Large intestine (tissue), 3 donors: ENCODE measurements at regions not wholly inside any gene's neighbourhood (a gene's known extent, or its start where the extent isn't known, plus 50 kb on each side); places are given as distances from the start of the nearest gene placed in this dataset.
A peak's percentile ranks its signal among the peaks of the same experiment; 100 is the strongest.

ENCODE experiments used
- DNase-seq, 2 donors: peaks; one replicate each; pipeline versions ENCODE4 v3.0.0 to v3.0.0-alpha.2; 2013
- H3K27ac ChIP-seq: one replicate; pipeline ENCODE4 v1.5.1; 2013; ENCODE audit warnings: low read length
- H3K27me3 ChIP-seq: 2 replicates; pipeline ENCODE4 v1.6.1; 2013; ENCODE audit warnings: low read length; ENCODE audit not compliant: control insufficient read depth, insufficient read depth
- H3K36me3 ChIP-seq: 2 replicates; pipeline ENCODE4 v1.6.1; 2013; ENCODE audit warnings: low read length; ENCODE audit not compliant: control insufficient read depth, insufficient read depth
- H3K4me1 ChIP-seq: one replicate; pipeline ENCODE4 v1.6.1; 2013; ENCODE audit warnings: low read length; ENCODE audit not compliant: control insufficient read depth, insufficient read depth
- H3K4me3 ChIP-seq: one replicate; pipeline ENCODE4 v1.5.1; 2013; ENCODE audit warnings: low read length
- H3K9me3 ChIP-seq: one replicate; pipeline ENCODE4 v1.6.1; 2013; ENCODE audit warnings: mild to moderate bottlenecking, low read depth, low read length, moderate library complexity; ENCODE audit not compliant: control insufficient read depth
- WGBS: methylation state at CpG from one replicate; pipeline ENCODE4 v1.1.5; 2013; ENCODE audit warnings: low lambda C conversion rate; ENCODE audit not compliant: insufficient coverage; 5-methylcytosine and 5-hydroxymethylcytosine counted together

DNA sequence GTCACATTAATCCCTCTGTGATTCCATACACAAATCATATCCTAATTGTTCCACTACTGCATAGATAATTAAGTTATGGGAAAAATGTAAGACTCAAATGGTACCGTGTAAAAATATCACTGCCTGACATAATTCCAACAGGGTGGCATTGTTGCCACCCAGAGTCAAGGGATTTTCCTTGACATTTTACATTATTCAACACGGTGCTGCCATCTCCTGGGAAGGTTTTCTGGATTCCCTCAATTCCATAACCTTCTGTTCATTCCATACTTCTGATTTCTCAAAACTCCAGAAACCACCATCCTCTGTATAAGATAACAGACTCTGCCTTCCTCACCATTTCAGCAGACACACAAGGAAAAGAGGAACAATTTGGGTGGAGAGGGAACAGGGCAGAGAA, 495.9 kb downstream of the XPNPEP1 start:
- H3K4me1 ChIP-seq: no peaks in the 10 kb centered on the region
- no peak overlapping the region for H3K4me3 ChIP-seq
- no peak overlapping the region for H3K27ac ChIP-seq
- no peaks in the 10 kb centered on the region for H3K9me3 ChIP-seq
- no peaks in the 10 kb centered on the region for H3K36me3 ChIP-seq
- H3K27me3 ChIP-seq: no peaks in the 10 kb centered on the region
- WGBS: 100% methylated on average over 1 of the region's 2 CpGs
- peak in 1 of 2 donors; percentile 7 for DNase-seq

GRCh38 chr10:109426987-109427386, 496.3 kb downstream of the XPNPEP1 start:
- no peak for DNase-seq
- Histone ChIP-seq H3K4me1 (no peaks in the 10 kb centered on the region), H3K27me3 (no peaks in the 10 kb centered on the region), H3K27ac (no peak overlapping the region), H3K9me3 (no peaks in the 10 kb centered on the region), H3K4me3 (no peak overlapping the region), H3K36me3 (no peaks in the 10 kb centered on the region)
- WGBS: 80% methylated on average over 1 of the region's 2 CpGs

DNA sequence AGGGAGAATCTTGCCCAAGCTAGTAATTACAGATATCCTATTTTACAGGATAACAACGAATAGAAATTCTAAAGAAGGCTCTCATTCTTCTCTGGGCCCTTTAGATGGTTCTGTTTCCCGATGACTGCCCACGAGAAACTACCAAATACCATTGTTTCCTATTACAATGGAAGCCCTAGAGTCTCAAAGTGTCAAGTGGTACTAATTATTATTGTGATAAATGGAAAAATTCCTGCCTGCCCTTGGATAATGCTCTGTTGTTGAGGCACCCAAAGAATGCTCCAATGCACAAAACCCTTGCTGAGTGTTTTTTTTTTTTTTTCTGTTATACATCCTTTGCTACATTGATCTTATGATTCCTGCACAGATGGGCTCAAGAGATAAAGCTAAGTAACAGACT, 504.5 kb downstream of the XPNPEP1 start:
- WGBS: 67% methylated on average over 1 of the region's 3 CpGs
- H3K27ac ChIP-seq: no peak overlapping the region
- no peaks in the 10 kb centered on the region for H3K4me1 ChIP-seq
- DNase-seq: no peak
- H3K36me3 ChIP-seq: no peaks in the 10 kb centered on the region
- H3K4me3 ChIP-seq: no peak overlapping the region
- H3K27me3 ChIP-seq: no peaks in the 10 kb centered on the region
- H3K9me3 ChIP-seq: no peaks in the 10 kb centered on the region

DNA sequence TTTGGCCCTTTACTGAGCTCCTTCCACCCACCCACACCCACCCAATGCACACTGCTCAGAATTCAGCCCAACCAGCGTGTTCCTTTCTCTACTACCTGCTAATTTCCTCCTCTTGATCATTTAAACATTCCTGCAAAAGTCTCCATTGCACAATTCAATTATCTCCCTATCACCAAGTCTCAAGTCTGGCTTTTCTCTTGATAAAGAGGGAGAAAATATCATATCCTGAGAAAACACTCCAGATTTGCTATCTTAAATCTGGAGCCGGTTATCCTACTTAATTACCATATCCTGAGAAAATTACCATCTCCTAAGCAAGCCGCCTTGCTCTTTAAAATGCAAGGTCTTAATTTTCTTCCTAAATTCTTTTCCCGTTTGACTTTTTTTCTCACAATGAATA, 505.5 kb downstream of the XPNPEP1 start:
- H3K4me1 ChIP-seq: no peaks in the 10 kb centered on the region
- no peak for DNase-seq
- H3K27ac ChIP-seq: no peak overlapping the region
- H3K4me3 ChIP-seq: no peak overlapping the region
- no peaks in the 10 kb centered on the region for H3K27me3 ChIP-seq
- 76% methylated on average over 3 of the region's 4 CpGs for WGBS
- no peaks in the 10 kb centered on the region for H3K36me3 ChIP-seq
- H3K9me3 ChIP-seq: no peaks in the 10 kb centered on the region

GRCh38 chr10:109412353-109412752, 511.0 kb downstream of the XPNPEP1 start:
- no peak for DNase-seq
- no CpG with 5 or more reads among the region's 1 CpG for WGBS

GRCh38 chr10:109411917-109412316, 511.4 kb downstream of the XPNPEP1 start:
- Histone ChIP-seq H3K4me1 (no peaks in the 10 kb centered on the region), H3K27ac (no peak overlapping the region), H3K27me3 (no peaks in the 10 kb centered on the region), H3K4me3 (no peak overlapping the region), H3K36me3 (no peaks in the 10 kb centered on the region), H3K9me3 (no peaks in the 10 kb centered on the region)
- no peak for DNase-seq
- 40% methylated on average over 1 of the region's 3 CpGs for WGBS

More at GRCh38 chr10:109412353-109412752, 511.0 kb downstream of the XPNPEP1 start:
- H3K4me3 ChIP-seq: no peak overlapping the region
- H3K27ac ChIP-seq: no peak overlapping the region
- no peaks in the 10 kb centered on the region for H3K36me3 ChIP-seq
- no peaks in the 10 kb centered on the region for H3K9me3 ChIP-seq
- H3K4me1 ChIP-seq: no peaks in the 10 kb centered on the region
- no peaks in the 10 kb centered on the region for H3K27me3 ChIP-seq

DNA sequence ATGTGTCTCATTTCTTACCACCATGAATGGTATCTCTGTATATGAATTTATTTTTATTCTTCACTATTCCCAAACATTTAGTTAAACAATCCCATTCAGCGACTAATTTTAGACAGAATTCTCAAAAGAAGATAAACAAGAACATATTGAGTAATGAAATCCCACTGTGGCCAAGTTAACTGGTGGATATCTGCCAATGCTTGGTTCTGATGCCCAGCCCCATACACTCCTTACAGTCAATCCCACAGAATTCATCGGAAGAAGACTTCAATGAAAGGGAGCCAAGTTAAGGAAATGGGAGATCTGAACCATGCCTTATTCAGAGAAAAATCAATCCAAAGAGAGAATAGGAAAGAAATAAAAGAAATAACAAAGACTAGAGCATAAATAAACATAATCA, 518.0 kb downstream of the XPNPEP1 start:
- no peaks in the 10 kb centered on the region for H3K36me3 ChIP-seq
- no CpG with 5 or more reads among the region's 2 CpGs for WGBS
- H3K27ac ChIP-seq: no peak overlapping the region
- peaks cover 2% of the 10 kb centered on the region for H3K27me3 ChIP-seq
- DNase-seq: no peak
- H3K9me3 ChIP-seq: no peaks in the 10 kb centered on the region
- no peak overlapping the region for H3K4me3 ChIP-seq
- H3K4me1 ChIP-seq: no peaks in the 10 kb centered on the region

- H3K27me3 ChIP-seq: peaks cover 2% of the 10 kb centered on the region
- no peaks in the 10 kb centered on the region for H3K4me1 ChIP-seq
- DNase-seq: no peak
- H3K4me3 ChIP-seq: no peak overlapping the region
- WGBS: no CpG with 5 or more reads among the region's 2 CpGs
- no peak overlapping the region for H3K27ac ChIP-seq
- no peaks in the 10 kb centered on the region for H3K9me3 ChIP-seq
- no peaks in the 10 kb centered on the region for H3K36me3 ChIP-seq
These were observed 519.8 kb downstream of the XPNPEP1 start for GRCh38 chr10:109403551-109403950.

DNA sequence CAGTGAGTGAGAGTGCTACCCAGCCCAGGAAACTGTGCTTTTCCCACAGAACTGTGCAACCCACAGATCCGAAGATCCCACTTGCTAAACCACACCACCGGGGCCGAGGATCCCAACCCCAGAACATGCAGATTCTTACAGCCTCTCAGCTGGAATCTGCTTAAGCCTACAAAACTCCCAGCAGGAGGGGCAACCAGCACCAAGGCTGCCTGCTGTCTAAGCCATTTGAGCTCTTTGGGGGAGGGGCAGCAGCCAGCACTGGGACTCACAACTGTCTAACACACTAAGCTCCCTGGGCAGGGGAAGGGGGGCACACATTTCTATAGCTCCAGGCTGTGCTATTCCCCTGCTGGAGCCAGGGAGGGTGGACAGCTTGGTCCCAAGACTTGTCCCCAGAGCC, 529.9 kb downstream of the XPNPEP1 start:
- Histone ChIP-seq H3K36me3 (no peaks in the 10 kb centered on the region), H3K9me3 (no peaks in the 10 kb centered on the region), H3K27ac (no peak overlapping the region), H3K4me1 (no peaks in the 10 kb centered on the region), H3K27me3 (no peaks in the 10 kb centered on the region), H3K4me3 (no peak overlapping the region)
- WGBS: no CpG with 5 or more reads among the region's 3 CpGs
- DNase-seq: no peak

- Histone ChIP-seq H3K4me1 (no peaks in the 10 kb centered on the region), H3K4me3 (no peak overlapping the region), H3K36me3 (no peaks in the 10 kb centered on the region), H3K27me3 (no peaks in the 10 kb centered on the region), H3K9me3 (no peaks in the 10 kb centered on the region), H3K27ac (no peak overlapping the region)
- no CpG with 5 or more reads among the region's 3 CpGs for WGBS
- no peak for DNase-seq
These were observed 536.4 kb downstream of the XPNPEP1 start for GRCh38 chr10:109386921-109387320.

DNA sequence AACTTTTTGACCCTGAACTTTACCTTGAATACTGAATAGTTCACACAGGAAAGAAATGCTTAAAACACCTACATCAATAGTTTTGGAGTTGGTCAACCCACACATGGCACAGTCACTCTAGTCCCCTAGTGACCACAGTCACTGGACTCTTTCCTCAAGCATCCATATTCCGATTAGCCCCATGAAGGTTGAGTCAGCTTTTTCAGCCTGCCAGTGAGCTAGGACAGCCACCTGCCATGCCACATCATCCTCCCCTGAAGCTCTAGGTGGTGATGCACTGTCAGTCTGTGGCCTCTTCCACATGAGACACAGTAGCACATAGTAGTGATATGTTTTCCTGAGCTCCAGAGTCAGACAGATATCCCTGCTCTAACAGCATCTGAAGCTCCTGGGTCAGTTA, 537.2 kb downstream of the XPNPEP1 start:
- Histone ChIP-seq H3K4me1 (no peaks in the 10 kb centered on the region), H3K36me3 (no peaks in the 10 kb centered on the region), H3K27ac (no peak overlapping the region), H3K9me3 (no peaks in the 10 kb centered on the region), H3K4me3 (no peak overlapping the region), H3K27me3 (no peaks in the 10 kb centered on the region)
- WGBS: no CpG with 5 or more reads among the region's 1 CpG
- DNase-seq: no peak
